VCaP (cell line): ENCODE measurements at regions not wholly inside any gene's neighbourhood (a gene's known extent, or its start where the extent isn't known, plus 50 kb on each side); places are given as distances from the start of the nearest gene placed in this dataset.

Experiments used
- H3K27ac ChIP-seq: fragments of 450-650 bp; 2 replicates; pipeline ENCODE4 v1.5.1; 2017
- TF ChIP-seq, protein P1 (sequence below): fragments of 450-650 bp; conservative IDR thresholded peaks from 2 replicates; pipeline ENCODE4 v1.5.1; 2017; ENCODE audit warnings: mild to moderate bottlenecking, moderate library complexity

DNA sequence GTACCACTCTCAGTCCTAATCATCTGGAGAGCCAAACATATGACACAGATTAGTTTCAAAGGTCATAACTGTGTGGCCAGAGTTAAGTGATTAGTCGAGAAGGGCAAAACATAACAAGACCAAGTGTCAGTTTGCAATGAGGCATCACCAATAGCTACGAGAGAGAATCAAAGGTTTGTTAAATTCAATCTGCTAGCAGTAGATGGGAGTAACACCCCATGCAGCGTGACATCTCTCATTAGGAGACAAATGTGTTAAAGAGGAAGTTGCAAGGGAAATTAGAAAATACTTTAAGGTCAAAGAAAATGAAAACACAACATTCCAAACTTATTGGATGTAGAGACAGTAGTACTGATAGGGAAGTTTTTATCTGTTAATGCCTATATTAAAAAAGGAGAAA, 135.7 kb upstream of the SYT10 start:
- TF ChIP-seq, protein P1, sequence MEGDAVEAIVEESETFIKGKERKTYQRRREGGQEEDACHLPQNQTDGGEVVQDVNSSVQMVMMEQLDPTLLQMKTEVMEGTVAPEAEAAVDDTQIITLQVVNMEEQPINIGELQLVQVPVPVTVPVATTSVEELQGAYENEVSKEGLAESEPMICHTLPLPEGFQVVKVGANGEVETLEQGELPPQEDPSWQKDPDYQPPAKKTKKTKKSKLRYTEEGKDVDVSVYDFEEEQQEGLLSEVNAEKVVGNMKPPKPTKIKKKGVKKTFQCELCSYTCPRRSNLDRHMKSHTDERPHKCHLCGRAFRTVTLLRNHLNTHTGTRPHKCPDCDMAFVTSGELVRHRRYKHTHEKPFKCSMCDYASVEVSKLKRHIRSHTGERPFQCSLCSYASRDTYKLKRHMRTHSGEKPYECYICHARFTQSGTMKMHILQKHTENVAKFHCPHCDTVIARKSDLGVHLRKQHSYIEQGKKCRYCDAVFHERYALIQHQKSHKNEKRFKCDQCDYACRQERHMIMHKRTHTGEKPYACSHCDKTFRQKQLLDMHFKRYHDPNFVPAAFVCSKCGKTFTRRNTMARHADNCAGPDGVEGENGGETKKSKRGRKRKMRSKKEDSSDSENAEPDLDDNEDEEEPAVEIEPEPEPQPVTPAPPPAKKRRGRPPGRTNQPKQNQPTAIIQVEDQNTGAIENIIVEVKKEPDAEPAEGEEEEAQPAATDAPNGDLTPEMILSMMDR = no peak

DNA sequence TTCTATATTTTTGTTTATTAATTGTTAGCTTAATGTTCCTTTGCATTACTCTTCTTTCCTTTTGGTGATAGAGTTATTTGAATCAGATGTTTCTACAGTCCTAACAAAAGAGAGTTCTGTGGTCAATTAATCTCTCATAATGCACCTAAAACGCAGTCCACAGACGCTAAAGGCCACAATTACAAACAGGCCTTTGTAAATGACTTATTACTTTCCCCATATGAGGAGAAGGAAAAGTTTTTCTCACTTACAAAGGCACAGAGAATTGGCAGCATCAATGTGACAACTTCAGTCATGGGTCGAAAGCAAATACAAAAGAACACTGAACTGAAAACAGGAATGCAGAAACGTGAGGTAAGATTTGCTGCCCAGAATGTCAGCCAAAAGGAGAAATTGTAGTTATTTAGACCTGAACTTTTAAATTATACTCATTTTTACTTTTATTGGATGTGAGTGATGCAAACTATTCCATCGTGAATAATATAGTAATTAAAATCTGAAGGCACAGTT, 142.0 kb upstream of the SYT10 start:
- TF ChIP-seq, protein P1 = no peak
- no peak overlapping the region for H3K27ac ChIP-seq

More for the DNA sequence above, 135.7 kb upstream of the SYT10 start:
- no peak overlapping the region for H3K27ac ChIP-seq

DNA sequence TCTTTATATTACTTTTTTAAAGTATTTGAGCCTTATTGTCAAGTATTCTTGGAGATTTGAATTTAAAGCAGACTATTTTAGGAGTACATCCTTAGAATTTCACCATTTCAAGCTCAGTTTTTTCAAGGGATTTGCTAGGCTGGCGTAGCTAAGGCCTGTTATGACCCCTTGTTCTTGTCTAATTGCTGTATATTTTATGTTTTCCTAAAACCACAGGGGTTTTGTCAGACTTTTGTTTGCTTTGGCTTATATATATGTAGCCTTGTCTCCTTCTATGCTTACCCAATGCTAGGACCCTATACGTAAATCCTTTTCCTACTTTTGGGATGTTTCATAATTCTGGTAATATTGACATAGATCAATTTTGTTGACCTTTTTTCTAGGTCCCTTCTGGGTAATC, 147.0 kb upstream of the SYT10 start:
- H3K27ac ChIP-seq = no peak overlapping the region
- TF ChIP-seq, protein P1 = no peak

DNA sequence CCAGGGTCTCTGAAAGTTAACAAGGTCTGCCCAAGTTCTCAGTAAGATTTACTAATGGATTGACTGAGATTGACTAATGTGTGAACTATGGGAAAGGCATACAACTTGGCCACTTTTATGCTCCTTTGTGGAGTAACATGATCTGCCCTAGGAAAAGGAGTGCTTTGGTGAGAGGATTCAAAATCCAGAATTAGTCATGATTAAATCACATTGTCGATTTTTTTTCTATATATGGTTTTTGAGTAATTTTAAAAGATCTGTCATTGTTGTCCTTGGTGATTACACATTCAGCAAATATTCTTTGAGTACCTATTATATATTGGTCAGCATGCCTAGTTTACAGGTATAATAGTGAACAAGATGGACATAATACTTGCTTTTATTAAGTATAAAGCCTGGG, 147.7 kb upstream of the SYT10 start:
- TF ChIP-seq, protein P1 = no peak
- no peak overlapping the region for H3K27ac ChIP-seq

DNA sequence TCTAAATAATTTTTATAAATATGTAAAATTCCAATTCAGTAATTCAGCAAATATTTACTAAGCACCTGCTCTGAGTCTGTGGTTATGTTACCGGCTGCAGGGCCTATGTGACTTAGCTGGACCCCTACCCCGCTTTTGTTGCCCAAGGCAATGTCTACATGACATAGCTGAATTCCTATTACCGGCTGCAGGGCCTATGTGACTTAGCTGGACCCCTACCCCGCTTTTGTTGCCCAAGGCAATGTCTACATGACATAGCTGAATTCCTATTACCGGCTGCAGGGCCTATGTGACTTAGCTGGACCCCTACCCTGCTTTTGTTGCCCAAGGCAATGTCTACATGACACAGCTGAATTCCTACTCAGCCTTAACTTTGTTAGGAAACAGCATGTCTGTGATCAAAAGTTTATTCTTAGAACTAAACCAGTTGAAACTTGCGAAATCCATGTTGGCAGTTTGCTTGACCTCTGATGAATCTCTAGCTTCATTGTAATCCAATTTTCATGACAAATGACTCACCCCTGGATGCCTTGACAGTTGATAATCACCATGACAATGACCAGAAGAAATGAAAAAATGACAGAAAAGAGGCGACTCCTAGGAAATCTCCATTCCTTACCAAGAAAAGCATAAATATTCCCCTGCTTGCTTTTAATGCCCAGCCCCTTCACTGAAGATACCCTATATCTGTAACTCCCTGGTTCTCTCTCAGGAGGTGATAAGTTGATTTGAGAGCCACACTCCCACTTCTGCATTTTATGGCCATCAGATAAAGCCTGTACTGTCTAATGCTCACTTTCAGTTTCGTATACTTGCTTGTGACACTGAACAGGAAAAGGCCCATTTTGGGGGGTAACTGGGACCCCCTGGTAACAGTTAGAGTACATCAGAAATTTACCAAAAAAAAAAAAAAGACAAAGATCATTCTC, 148.4 kb upstream of the SYT10 start:
- H3K27ac ChIP-seq = no peak overlapping the region
- TF ChIP-seq, protein P1 = no peak

DNA sequence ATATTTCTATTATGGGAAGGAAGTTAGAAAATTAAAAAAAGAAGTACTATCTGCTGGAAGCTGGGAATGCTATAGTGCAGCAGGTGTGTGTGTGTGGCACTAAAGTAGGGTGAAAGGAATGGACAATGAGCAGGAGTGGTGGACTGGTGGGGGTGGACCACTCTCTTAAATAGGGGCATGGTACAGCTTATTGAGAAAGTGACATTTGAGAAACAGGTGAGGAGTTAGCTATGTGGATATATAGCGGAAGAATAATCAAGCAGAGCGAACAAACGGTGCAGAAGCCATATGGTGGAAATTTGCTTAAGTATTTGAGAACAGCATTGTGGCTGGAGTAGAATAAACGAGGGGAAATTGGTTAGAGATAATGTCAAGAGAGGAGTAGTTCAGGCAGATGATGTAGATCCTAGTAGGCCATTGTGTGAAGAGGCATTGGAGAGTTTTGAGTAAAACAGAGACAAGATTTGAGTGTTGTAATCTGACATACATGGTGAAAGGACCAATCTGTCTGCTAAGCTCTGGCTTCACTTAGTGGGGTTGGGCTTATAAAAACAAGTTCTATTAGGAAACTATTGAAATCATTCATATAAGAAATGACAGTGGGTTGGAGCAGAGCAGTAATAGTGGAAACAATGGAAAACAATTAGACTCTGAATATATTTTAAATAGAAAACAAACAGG, 149.2 kb upstream of the SYT10 start:
- TF ChIP-seq, protein P1 = no peak
- no peak overlapping the region for H3K27ac ChIP-seq

DNA sequence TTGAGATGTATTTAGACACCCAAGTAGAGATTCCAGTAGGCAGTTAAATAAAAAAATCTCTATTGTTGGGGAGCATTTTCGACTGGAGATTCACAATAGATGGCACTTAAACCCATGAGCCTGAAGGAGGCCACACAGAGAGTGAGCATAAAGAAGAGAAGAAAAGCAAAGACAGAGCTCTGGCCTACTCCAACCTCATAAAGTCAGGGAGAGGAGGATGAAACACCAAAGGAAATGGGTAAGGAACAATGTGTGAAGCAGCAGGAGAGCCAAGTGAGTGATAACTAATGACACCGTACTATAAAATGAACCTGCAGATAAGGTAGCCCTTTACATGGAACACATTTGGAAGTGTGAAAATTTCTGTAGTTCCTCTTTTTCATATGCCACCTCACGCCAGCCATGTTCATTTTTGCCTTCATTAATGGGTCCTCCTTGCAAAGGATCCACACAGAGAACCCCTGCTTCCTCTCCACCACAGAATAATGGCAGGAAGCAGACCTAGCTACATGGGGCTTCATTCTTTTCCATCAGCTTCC, 150.0 kb upstream of the SYT10 start:
- H3K27ac ChIP-seq = no peak overlapping the region
- TF ChIP-seq, protein P1 = no peak
